Right hindlimb (tissue), 1 donor: ENCODE measurements at regions not wholly inside any gene's neighbourhood (a gene's known extent, or its start where the extent isn't known, plus 50 kb on each side); places are given as distances from the start of the nearest gene placed in this dataset.

Experiments
- DNase-seq: peaks from one replicate; pipeline ENCODE4 v3.0.0-alpha.2; 2018

- DNase-seq = no peak
Observed at GRCh38 chr12:42789808-42790760, 200.5 kb upstream of the PRICKLE1 start.

- no peak for DNase-seq
Observed at GRCh38 chr12:42786400-42787148, 197.0 kb upstream of the PRICKLE1 start.

DNA sequence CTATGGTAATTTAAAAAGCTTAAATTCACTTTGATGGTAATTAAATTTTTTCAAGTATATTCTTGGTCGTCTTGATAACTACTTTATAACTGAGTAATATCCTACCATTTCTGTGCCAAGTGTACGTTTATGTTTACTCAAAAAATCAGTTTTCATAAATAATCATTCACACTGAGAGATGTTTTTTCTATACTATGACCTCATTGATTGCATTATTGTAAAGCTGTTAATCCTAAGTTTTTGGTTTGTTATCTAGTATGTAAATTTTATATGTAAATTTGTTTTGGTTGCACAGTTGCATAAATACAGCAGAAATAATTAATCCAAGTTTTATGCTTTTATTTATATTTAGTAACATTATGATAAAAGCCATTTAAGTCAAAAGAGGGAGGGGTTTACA is 196.4 kb upstream of the PRICKLE1 start:
- no peak for DNase-seq

GRCh38 chr12:42780671-42781070 is 191.1 kb upstream of the PRICKLE1 start:
- no peak for DNase-seq

- no peak for DNase-seq
Observed at GRCh38 chr12:42779186-42779859, 189.8 kb upstream of the PRICKLE1 start.

- DNase-seq = no peak
Observed at GRCh38 chr12:42776396-42776795, 186.8 kb upstream of the PRICKLE1 start.

DNA sequence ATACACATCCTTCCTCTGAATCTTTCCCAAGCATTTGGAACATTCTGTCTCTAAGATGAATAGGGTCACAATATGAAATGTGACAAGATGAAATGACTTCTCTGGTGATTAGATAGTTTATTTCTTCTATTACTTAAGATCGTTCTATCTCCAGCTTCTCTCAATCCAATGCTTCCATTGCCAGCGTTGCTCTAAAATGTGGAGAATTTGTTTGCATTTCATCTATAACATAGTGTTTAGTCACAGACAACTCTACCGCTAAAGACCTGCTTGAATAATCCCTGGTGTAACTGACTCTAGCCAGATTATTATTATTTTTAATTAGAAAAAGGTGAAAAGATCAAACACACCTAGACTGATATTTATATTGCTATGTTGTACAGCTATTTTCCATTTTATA is 184.7 kb upstream of the PRICKLE1 start:
- DNase-seq = no peak

- no peak for DNase-seq
Observed at GRCh38 chr12:42770261-42770660, 180.7 kb upstream of the PRICKLE1 start.

GRCh38 chr12:42769455-42769854 is 179.9 kb upstream of the PRICKLE1 start:
- DNase-seq = no peak

DNA sequence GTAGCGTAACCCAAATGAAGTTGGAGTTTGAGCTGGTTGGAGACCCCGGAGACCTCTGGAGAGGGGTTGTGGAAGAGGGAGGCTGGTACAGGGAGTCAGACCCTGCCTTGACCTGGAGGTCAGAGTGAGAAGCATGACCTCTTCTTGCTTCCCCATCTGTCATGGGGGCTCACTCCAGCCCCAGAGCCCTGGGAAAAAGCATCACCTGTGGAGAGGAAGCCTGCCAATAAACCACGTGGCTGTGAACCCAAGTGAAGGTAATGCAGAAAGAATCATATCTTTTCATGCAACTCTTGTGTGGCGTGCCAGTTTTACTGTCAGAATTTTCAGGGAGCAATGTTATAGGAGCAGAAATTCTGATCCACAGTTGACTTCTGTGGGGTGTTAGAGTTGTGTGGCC is 178.5 kb upstream of the PRICKLE1 start:
- no peak for DNase-seq

DNA sequence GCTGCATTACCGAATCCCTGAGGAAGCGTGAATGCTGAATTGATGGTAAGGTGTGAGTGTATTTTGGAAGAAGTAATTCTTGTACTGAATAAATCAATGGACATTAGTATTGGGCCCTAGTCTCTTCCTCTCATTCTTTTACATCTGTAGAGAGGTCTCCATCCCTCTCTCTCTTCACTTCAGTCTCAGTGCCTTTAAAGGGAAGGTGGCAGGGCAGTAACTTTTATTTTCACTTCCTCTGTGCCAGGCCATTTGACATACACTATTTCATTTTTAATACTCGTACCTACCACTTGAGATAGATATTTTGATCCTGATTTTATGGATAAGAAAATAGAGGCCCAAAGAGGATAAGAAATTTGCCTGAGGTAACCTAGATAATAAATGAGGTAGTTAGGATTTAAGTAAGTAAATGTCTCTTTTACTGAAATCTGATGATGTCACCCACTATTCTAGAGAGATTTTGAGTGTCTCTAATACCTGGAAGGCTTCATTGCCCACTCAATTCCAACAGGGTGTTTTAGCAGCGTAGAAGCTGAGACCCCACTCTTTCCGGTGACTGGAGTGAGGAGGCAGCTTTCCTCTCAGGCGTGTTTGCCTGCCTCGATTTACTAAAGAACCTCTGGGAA is 177.9 kb upstream of the PRICKLE1 start:
- no peak for DNase-seq

DNA sequence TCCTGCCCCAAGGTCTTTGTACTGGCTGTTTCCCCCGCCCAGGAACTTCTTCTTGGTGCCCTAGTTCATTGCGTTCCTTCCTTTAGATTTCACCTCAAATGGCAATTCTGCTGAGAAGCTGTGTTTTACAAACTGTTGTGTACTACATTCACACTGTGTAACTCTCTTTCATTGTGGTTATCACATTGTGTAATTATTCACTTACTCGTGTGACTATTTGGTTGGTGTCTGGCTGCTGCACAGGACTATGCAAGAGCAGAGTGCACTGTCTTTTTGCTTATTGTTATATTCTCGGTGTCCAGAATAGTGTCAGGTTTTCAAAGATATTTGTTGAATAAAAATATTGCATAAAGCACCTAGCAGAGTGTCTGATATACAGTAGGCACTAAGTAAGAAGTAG is 177.2 kb upstream of the PRICKLE1 start:
- DNase-seq = no peak

DNA sequence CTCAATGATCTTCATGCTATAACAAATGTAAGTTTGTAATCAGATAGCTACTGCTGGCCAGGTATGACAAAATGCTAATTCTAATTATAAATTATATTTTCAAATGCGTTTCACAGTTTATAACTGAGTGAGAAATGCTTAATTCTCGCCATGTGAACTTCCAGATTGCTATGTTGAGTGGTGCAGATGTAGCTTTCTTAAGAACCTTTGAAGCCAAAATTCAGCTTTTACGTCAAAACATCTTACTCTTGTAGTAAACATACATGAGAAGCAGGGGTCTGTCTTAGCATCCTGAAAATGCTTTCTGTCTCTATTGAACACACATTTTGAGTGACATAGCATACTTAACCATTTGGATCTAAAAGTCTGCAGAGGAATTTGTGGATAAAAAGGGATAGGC is 176.5 kb upstream of the PRICKLE1 start:
- DNase-seq = no peak

- no peak for DNase-seq
Observed at GRCh38 chr12:42763682-42764081, 174.1 kb upstream of the PRICKLE1 start.

DNA sequence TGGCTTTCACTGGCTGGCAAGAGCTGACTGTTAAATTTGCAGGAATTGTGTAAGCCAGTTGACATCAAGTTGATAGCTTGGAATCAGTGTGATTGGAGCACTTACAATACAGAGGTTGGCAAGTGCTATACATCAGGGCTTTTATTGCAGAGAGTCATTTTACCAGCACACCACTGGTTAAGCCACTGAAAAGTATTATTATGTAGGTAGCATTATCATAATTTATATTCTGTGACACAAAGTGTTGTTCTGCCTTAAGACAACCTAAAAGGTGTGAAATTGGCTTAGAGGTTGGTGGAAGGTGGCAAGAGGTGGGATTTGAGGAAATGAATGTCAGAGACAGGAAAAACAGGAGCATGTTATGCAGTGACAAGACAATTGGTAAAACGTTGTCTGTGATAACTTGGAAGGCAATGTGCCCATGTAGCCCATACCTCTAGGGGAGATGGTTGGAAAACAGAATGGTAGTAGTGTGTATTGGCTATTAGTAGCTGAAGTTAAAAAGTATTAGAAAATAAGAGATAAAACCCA is 172.9 kb upstream of the PRICKLE1 start:
- no peak for DNase-seq

DNA sequence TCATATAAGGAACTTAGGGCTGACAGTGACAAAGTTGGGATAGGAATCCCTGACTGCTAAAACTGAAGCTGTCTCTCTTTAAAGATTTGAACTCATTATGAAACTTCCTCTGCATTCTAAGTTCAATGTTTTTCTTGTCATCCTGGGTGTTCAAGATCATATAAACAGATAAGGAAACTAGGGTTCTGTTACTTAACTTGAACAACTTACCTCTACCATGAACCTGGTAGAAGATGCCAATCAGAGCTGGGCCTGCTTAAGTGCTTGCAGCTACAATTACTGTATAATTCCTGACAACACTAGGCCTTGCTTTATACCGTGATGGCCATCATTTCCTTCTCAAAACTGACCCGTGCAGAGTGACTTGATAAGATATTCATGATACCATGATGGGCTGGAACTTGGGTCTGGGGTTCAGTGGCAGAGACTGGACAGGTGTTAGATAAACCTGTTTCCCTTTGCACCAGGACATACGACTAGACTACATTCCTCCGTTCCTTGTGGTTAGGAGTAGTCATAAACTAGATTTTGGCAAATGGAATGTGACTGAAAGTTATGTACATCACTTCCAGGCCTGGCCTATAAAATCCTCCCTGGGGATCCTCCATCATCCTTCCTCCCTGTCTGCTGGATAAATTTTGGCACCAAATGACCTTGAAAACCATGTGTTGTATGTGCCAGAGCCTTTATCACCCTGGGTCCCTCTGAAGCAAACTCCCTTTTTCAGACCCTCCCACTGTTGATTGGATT is 172.2 kb upstream of the PRICKLE1 start:
- no peak for DNase-seq

GRCh38 chr12:42761086-42761485 is 171.5 kb upstream of the PRICKLE1 start:
- no peak for DNase-seq

GRCh38 chr12:42760550-42760949 is 171.0 kb upstream of the PRICKLE1 start:
- DNase-seq = no peak

DNA sequence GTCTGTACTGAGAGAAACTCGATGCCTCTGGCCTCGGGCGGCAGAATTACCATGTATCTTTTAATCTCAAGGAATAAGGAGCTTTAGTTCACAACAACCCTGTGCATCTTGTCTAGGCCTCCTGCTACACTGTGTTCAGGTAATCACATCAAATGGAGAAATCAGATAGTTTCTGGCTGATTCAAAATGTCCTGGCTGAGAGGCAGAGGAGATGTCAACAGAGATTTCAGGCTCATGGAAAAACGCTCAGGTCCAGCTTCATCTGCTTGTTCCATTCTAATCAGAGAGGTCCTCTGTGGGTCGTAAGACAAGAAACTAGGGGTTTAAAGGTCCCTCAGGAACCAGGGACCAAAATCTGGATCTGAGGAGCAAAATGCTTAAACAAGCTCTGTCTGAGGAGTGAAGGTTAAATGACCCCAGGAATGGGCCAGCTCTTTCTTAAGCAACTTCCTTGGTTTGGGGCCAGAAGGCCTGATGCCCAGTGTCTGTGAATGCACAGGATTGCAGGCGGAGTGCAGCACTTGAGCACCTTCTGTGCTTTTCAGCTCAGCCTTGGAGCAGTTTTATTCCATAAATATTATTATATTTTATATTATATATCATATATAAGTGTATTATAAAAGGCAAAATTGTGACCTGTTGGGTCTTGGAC is 170.2 kb upstream of the PRICKLE1 start:
- DNase-seq = peak; percentile 84

DNA sequence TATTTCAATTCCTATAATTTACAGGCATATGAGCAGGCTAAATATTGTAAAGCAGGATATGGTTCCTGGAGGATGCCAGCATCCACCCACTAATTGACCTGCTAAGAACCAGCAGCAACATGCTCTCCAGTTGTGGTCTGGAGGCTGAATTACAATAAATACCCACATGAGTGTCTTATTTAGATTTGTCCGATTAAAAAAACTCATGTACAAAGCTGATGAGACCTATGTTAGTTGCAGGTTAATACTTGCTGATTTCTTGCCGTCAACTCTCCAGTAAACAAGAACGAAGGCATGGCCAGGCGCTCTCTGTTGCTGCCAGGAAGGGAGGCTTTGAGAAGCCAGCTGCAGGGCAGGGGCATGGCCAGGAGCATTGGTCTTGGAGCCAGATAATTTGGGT is 169.3 kb upstream of the PRICKLE1 start:
- no peak for DNase-seq

DNA sequence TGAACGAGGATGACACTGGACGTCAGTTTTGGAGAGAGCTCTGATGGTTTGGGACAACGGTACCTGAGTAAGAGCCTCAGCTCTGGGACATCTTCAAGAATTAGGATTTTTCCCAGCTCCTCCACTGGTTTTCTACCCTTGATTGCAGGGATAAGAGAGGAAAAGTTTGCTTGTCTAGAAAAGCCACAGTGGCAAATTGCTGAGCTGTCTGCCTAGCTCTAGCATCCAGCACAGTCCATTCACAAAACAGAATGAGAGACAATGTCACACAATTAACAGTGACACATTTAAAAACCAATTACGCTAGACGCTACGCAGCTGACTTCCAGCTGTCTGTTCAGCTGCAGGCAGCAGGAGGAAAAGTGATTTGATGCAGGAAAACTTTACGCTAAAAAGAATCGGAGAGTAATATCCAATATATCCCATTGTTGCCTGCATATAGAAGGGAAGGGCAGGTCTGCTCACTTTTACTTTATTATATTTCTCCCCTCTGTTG is 168.1 kb upstream of the PRICKLE1 start:
- no peak for DNase-seq
